ENCODE measurements at regions not wholly inside any gene's neighbourhood (a gene's known extent, or its start where the extent isn't known, plus 50 kb on each side); places are given as distances from the start of the nearest gene placed in this dataset.

DNA sequence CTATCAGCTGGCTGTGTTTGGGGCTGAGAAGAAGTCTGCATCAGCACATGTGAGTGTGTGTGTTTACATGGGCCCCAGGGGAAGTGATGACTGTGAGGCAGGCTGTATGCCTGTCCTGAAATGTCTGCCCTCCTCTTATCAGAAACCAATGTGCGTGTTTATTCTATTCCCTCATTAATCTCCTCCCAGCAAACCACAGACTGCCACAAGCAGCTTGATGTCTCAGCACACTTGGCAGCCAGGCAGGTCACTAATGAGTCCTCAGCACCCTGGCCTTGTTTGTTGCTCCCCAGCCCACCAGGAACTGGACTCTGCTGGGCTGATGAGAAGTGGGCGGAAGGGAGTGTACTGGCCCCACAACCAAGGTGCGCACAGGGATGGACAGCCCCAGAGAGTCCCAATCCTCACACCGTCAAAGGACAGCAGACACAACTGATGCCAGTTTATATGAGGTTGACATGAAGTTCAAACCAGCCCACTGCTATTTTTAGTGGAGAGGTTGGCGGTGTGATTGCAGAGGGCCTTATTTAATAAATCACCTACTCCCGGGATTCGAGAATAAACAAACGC, 225.8 kb downstream of the ETS1 start:
- peak; percentile 13 for DNase-seq

DNA sequence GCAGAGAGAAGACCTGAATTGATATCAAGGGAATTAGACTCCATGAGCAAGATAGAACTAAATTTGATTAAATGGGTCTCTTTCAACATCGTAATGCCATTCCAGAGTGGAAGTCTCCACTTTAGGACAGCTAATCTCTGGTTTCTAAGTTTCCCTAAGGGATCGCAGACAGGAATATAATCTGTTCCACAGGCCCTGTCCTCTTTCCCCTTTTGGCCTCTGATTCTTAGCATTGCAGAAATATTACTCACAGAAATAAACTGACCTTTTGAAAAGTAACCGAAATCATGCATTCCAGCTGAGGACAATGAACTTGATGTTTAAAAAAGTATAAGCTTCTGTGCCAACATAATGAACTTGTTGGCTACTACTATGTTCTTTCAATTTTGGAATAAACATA, 227.8 kb downstream of the ETS1 start:
- DNase-seq = no peak

GRCh38 chr11:128357073-128357472, 230.3 kb downstream of the ETS1 start:
- DNase-seq = no peak

DNA sequence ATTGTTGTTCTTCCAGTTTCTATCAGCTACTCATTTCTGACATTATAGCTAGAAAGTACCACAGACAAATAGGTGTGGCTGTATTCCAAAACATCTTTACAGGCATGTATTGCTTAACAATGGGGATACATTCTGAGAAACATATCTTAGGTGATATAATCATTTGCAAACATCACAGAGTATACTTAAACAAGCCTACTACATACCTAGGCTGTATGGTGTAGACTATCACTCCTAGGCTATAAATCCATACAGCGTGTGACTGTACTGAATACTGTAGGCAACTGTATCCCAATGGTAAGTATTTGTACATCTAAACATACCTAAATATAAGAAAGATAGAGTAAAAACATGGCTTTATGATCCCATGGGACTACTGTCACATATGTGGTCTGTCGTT, 231.8 kb downstream of the ETS1 start:
- no peak for DNase-seq

- no peak for DNase-seq
Observed at GRCh38 chr11:128354476-128354875, 232.9 kb downstream of the ETS1 start.

- DNase-seq = no peak
Observed at GRCh38 chr11:128351168-128351567, 236.2 kb downstream of the ETS1 start.

GRCh38 chr11:128349650-128350299, 237.6 kb downstream of the ETS1 start:
- DNase-seq = no peak

DNA sequence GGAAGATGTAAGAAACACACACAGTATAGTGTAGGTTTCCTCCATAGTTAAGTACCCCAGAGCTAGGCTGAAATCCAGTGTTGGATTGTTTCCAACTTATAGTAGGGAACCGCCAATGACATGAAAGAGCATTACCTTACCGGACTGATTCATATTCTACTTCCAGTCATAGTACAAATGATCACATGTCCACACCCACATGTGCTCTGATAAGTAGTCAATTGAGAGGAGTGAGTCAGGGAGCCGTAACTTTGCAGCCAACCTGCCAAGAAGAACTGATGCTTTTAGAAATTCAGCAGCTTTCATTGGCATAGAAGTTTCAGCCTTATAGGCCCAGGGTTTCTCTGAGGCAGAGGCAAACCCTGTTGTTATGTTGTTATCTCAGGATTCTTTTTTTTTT, 240.6 kb downstream of the ETS1 start:
- DNase-seq = no peak

- no peak for DNase-seq
Observed at GRCh38 chr11:128345316-128345715, 242.0 kb downstream of the ETS1 start.

- DNase-seq = no peak
Observed at GRCh38 chr11:128343870-128344269, 243.5 kb downstream of the ETS1 start.

- DNase-seq = no peak
Observed at GRCh38 chr11:128343135-128343514, 244.2 kb downstream of the ETS1 start.

DNA sequence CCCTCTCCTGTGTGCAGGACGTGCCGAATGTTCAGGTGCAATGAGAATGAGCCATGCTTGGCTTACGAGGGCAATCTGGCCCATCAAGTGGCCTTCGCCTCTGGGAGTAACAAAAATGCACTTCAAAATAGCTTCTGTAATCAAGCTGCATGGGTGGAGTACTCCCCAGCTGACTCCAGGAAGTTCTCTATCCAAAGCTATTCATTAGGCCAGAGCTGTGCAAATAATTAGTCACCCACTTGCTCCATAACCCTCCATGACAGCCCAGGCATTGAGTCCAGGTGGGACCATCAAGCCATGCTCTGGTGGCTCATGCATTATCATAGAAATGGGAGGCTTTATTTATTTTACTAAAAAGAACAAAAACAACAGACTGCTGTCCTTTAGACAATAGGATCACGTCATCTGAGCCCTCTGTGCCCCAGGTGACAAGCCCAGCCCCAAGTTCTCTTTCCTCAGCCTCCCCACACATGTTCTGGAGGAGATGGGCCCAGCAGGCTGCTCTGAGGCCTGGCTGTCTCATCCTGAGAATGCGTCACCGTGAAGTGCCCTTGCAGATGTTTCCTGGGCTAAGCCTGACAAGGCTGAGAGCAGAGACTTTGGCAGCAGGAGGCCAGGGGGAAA, 244.7 kb downstream of the ETS1 start:
- peak; percentile 50 for DNase-seq

DNA sequence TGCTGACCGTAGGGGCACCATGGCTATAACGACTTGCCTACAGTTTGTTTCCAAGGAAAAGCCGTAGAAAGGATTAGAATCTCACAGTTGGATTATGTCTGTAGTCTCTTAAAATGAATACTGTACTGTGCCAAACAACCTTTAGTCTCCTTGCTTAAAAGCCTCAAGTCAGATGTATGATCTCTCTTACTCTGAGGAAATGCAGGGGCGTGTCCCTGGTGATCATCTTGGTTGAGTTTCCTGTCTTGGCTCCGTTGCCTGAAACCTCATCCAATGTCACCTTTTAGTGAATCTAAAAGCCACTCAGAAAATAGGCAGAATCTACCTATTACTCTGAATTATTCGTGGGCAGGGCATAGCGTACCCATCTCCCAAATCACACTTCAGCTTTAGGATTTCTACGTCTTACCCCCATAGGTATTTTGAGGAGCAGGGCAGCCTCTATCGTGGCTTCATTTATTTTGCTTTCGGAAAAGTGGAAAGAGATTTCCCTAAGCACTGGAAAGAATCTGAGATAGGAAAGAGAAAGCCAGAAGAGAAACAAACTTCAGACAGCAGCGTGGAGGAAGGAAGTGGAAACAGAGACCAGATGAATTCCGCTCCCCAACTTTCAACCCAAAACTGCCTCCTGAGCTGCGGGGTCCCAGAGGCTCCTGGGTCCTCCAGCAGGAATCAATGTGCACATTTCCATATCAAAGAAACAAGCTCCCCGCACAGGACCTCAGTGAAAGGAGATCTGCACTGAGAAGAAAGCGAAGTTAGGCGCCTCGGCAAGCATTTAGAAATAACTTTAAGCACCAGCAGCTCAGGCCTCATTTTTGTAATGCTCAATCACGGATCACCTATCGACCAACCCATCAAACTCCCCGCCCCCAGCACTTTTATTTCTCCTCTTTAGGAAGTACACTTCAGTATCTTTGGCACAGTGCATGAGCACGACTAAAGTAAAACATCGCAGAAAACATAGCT, 245.8 kb downstream of the ETS1 start:
- no peak for DNase-seq

- DNase-seq = no peak
Observed at GRCh38 chr11:128339792-128340191, 247.6 kb downstream of the ETS1 start.

DNA sequence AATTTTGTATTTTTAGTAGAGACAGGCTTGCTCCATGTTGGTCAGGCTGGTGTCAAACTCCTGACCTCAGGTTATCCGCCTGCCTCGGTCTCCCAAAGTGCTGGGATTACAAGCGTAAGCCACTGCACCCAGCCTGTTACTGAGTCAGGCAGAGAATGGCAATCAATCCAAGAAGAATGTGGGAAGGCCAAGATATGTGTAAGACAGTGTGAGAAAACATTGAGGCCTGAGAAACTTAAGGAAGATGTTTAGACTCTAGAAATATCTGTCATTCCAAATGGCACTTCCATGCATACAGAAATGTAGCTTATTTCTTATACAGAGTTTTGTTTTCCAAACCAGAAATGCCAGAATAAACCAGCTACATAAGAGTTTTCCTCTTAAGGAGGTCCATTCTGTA, 248.5 kb downstream of the ETS1 start:
- DNase-seq = no peak

GRCh38 chr11:128336203-128336602, 251.2 kb downstream of the ETS1 start:
- no peak for DNase-seq

GRCh38 chr11:128335729-128336128, 251.6 kb downstream of the ETS1 start:
- DNase-seq = no peak

DNA sequence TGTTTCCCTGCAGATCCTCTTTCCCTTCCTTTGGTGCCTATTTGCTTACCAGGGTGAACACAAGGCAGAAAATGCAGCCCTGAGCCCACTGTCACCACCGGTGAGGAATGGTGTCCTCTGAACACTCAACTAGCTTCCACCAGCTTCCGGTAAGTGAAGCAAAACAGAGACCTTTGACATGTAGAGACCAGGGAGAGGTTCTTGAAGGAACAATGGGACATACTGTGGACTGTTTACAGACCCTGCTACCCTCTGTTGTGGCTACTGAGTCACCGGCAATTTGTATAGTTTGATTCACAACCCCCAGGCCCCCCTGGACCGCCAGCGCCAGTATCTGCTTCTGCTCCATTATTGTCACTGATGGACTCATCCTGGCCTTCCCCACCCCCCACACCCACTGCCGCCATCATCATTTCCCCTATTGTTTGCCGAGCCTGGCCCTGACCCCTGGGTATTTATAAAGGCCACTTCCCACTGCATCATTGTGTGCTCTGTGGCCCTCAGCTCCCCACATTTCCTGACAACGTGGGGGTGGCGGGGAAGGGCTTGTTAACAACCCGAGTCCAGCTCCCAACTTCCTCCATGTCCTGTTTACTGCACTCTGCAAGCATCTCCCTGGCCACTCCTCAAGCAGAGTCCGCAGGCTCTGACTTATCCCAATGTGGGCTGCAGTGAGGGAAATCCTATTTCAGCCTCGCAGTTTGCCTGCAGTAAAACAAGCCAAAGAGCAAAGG, 252.9 kb downstream of the ETS1 start:
- DNase-seq = no peak

DNA sequence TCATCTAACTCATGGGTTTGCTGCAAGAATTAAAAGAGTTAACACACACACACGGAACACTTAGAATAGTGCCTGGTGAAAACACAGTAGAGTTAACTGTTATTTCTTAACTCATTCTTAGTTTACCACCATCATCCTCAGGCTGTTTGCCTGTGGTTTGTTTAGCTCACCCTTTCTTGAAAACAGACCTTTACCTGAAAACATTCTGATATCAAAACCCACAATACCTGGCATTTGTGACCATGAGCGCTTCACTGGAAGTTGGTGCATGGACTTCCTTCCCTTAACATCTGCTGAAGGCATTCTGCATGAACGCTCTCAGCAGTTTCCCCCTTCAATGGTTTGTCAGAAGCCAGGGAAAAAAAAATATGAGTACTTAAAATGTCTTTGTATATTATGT, 256.0 kb downstream of the ETS1 start:
- no peak for DNase-seq

- no peak for DNase-seq
Observed at GRCh38 chr11:128330203-128330602, 257.2 kb downstream of the ETS1 start.

DNA sequence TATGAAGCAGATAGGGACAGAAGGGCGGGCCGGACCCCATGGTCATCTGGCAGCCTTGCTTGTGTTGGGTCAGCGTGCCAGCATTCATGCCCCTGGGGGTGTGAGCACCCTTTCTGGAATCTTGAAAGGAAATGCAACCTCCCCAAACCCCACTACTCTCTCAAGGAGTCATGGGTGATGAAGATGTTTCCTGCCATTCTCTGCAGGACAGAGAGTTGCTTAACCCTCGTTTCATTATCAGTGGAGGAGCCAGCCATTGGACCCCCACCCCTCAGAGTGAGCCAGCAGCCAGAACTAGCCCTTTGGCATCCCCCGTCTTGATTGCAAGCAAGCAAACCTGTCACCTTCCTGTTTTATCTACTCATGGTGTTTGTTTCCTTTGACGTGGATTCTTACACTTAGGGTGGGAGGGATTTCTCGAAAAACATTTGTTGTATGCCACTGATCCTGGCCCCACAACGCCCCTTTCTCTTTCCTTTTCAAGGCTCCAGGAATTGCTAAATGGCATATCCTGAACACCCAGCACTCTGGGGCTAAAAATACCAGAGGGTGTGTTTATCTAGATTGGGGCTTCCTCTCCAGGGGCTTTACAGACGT, 258.3 kb downstream of the ETS1 start:
- no peak for DNase-seq

DNA sequence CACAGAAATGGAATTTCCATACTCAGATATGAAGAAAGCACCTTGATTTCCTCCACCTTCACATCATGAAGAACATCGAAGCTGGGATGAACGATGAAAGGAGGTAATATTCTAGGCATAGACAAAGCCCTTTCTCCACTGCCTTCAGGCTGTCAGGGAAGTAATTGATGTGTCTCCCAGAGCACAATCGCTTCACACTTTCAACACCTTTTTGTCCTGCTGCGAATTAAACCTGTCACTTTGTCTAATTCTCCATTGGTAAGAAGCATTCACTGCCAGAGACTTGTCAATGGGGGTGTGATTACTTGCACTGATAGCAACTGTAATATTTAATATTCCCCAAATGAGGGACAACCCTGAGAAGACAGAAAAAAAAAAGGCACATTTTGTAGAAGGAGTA, 260.1 kb downstream of the ETS1 start:
- DNase-seq = no peak
